HFF-Myc (cell line): ENCODE measurements at regions not wholly inside any gene's neighbourhood (a gene's known extent, or its start where the extent isn't known, plus 50 kb on each side); places are given as distances from the start of the nearest gene placed in this dataset.

Source experiments
- DNase-seq: peaks from one replicate; pipeline ENCODE4 v3.0.0-alpha.2; 2011; ENCODE audit warnings: low read depth; ENCODE audit errors: extremely low read depth
- H3K4me3 ChIP-seq: replicated peaks from 2 replicates; pipeline ENCODE4 v1.5.1; 2011; ENCODE audit warnings: low read depth, mild to moderate bottlenecking, control low read depth, low read length
- TF ChIP-seq, protein P1 (sequence below): IDR thresholded peaks from 2 replicates; pipeline ENCODE4 v1.5.1; 2012; ENCODE audit warnings: mild to moderate bottlenecking, low read depth, low read length, control low read depth; ENCODE audit errors: missing control alignments

- no peak overlapping the region for H3K4me3 ChIP-seq
- TF ChIP-seq, protein P1, sequence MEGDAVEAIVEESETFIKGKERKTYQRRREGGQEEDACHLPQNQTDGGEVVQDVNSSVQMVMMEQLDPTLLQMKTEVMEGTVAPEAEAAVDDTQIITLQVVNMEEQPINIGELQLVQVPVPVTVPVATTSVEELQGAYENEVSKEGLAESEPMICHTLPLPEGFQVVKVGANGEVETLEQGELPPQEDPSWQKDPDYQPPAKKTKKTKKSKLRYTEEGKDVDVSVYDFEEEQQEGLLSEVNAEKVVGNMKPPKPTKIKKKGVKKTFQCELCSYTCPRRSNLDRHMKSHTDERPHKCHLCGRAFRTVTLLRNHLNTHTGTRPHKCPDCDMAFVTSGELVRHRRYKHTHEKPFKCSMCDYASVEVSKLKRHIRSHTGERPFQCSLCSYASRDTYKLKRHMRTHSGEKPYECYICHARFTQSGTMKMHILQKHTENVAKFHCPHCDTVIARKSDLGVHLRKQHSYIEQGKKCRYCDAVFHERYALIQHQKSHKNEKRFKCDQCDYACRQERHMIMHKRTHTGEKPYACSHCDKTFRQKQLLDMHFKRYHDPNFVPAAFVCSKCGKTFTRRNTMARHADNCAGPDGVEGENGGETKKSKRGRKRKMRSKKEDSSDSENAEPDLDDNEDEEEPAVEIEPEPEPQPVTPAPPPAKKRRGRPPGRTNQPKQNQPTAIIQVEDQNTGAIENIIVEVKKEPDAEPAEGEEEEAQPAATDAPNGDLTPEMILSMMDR: no peak
- DNase-seq: no peak
Observed at GRCh38 chr9:78548670-78549069, 251.7 kb downstream of the PSAT1 start.

GRCh38 chr9:78549711-78550110 is 252.8 kb downstream of the PSAT1 start:
- H3K4me3 ChIP-seq: no peak overlapping the region
- TF ChIP-seq, protein P1: no peak
- no peak for DNase-seq

- TF ChIP-seq, protein P1: no peak
- no peak for DNase-seq
- no peak overlapping the region for H3K4me3 ChIP-seq
Observed at GRCh38 chr9:78552802-78553201, 255.9 kb downstream of the PSAT1 start.

DNA sequence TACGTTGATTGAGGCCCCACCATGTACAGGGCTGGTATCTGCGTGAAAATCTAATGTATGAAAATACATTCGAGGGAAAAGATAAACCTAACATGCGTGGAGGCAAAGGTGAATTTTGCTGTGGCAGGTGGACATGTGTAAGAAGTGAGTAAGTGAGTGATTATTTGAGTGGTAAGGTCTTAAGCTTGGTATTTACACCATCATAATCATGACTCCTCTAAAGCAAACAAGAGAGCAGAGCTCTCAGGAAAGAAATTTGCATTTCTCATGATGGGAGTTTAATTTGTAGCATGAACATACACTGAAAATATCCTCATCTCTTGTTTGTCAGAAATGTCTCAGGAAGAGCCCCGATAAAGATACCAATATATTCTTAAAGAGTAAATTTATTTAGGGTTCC is 260.6 kb downstream of the PSAT1 start:
- TF ChIP-seq, protein P1: no peak
- DNase-seq: no peak
- H3K4me3 ChIP-seq: no peak overlapping the region

- no peak for DNase-seq
- H3K4me3 ChIP-seq: no peak overlapping the region
- TF ChIP-seq, protein P1: no peak
Observed at GRCh38 chr9:78559449-78559885, 262.5 kb downstream of the PSAT1 start.

DNA sequence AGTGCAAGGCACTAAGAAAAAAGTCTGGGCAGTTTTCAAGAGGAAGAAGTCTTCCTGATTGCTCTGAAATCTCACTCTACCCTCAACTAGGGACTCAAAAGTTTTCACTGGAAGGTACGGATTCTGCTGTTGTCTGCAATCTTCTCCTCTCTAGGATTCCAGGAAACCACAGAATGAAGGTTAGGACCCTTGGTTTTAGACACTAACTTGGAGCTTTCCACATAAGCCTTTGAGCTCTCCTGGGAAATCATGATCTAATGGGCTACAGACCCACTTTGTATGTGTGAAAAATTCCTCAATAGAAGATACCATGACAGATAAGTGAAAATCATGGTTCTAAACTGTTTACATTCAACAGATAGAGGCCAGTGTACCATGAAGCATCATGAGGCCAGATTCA is 265.1 kb downstream of the PSAT1 start:
- DNase-seq: no peak
- H3K4me3 ChIP-seq: no peak overlapping the region
- TF ChIP-seq, protein P1: no peak

- DNase-seq: no peak
- TF ChIP-seq, protein P1: no peak
Observed at GRCh38 chr9:78563269-78563668, 266.3 kb downstream of the PSAT1 start.

More at GRCh38 chr9:78563269-78563668, 266.3 kb downstream of the PSAT1 start:
- no peak overlapping the region for H3K4me3 ChIP-seq
